ENCODE measurements at regions not wholly inside any gene's neighbourhood (a gene's known extent, or its start where the extent isn't known, plus 50 kb on each side); places are given as distances from the start of the nearest gene placed in this dataset.
"Not testable (repeated sequence)": the region's sequence is repeated elsewhere in the genome, so short reads cannot be mapped to it uniquely, and the experiment has no call there.

- no peaks in the 10 kb centered on the region for H3K27me3 ChIP-seq (ENCODE audit: low read depth)
- in situ Hi-C loops (cut with MboI; ENCODE audit: low sequenced_read_pairs): no loop called here
- no peak for DNase-seq (ENCODE audit: low spot score in 2 of 2)
- H3K9me3 ChIP-seq: no peaks in the 10 kb centered on the region
- no peaks in the 10 kb centered on the region for H3K4me1 ChIP-seq
- H3K4me3 ChIP-seq: no peak overlapping the region
- H3K36me3 ChIP-seq (replicated peaks): no peaks in the 10 kb centered on the region
Measured at GRCh38 chr2:236644067-236644466, 74.4 kb downstream of the ACKR3 start.

DNA sequence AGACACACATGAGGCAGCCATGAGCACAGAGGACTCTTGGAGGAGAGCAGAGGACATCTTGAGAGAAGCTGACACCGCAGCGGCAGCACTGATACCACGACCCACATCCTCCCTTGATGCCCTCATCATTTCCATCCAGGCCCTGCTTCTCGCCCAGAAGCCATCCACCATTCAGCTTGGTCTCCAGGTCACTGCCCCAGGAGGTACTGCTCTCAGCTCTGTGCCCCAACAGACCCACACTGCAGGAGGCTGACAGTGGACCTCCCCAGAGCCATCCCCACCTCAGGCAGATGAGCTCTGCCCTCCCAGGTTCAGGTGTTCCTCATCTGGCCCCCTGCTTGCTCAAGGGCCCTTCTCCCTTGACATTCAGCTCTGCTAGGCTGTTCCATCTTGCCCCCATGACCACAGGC is 74.9 kb downstream of the ACKR3 start:
- DNase-seq (ENCODE audit: low spot score in 2 of 2): no peak
- H3K4me3 ChIP-seq: no peak overlapping the region
- no peaks in the 10 kb centered on the region for H3K27me3 ChIP-seq (ENCODE audit: low read depth)
- H3K9me3 ChIP-seq: no peaks in the 10 kb centered on the region
- no peaks in the 10 kb centered on the region for H3K36me3 ChIP-seq (replicated peaks)
- in situ Hi-C loops (cut with MboI; ENCODE audit: low sequenced_read_pairs): no loop called here
- no peaks in the 10 kb centered on the region for H3K4me1 ChIP-seq

DNA sequence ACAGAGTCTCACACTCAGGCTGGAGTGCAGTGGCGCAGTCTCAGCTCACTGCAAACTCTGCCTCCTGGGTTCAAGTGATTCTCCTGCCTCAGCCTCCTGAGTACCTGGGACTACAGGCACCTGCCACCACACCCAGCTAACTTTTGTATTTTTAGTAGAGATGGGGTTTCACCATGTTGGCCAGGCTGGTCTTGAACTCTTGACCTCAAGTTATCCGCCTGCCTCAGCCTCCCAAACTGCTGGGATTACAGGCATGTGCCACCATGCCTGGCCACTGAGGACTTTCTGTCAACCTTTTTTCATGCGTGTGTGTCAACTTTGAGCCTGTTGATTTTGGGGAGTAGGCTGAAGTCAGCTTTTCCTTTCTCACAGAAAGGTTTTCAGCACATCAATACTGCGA is 75.5 kb downstream of the ACKR3 start:
- in situ Hi-C loops (cut with MboI; ENCODE audit: low sequenced_read_pairs); H3K36me3 ChIP-seq (replicated peaks); H3K9me3 ChIP-seq; H3K4me1 ChIP-seq; H3K27me3 ChIP-seq (ENCODE audit: low read depth); H3K4me3 ChIP-seq; DNase-seq (ENCODE audit: low spot score in 2 of 2): not testable (repeated sequence)

- H3K4me1 ChIP-seq: no peaks in the 10 kb centered on the region
- no peaks in the 10 kb centered on the region for H3K27me3 ChIP-seq (ENCODE audit: low read depth)
- in situ Hi-C loops (cut with MboI; ENCODE audit: low sequenced_read_pairs): no loop called here
- DNase-seq (ENCODE audit: low spot score in 2 of 2): no peak
- H3K36me3 ChIP-seq (replicated peaks): no peaks in the 10 kb centered on the region
- H3K9me3 ChIP-seq: no peaks in the 10 kb centered on the region
- no peak overlapping the region for H3K4me3 ChIP-seq
Measured at GRCh38 chr2:236646441-236646840, 76.8 kb downstream of the ACKR3 start.

GRCh38 chr2:236646871-236647270 is 77.2 kb downstream of the ACKR3 start:
- no peaks in the 10 kb centered on the region for H3K4me1 ChIP-seq
- no peak for DNase-seq (ENCODE audit: low spot score in 2 of 2)
- in situ Hi-C loops (cut with MboI; ENCODE audit: low sequenced_read_pairs): no loop called here
- no peaks in the 10 kb centered on the region for H3K9me3 ChIP-seq
- no peak overlapping the region for H3K4me3 ChIP-seq
- no peaks in the 10 kb centered on the region for H3K36me3 ChIP-seq (replicated peaks)
- H3K27me3 ChIP-seq (ENCODE audit: low read depth): no peaks in the 10 kb centered on the region

- in situ Hi-C loops (cut with MboI; ENCODE audit: low sequenced_read_pairs): no loop called here
- no peaks in the 10 kb centered on the region for H3K9me3 ChIP-seq
- H3K4me1 ChIP-seq: no peaks in the 10 kb centered on the region
- H3K36me3 ChIP-seq (replicated peaks): no peaks in the 10 kb centered on the region
- no peaks in the 10 kb centered on the region for H3K27me3 ChIP-seq (ENCODE audit: low read depth)
- no peak overlapping the region for H3K4me3 ChIP-seq
- no peak for DNase-seq (ENCODE audit: low spot score in 2 of 2)
Measured at GRCh38 chr2:236647621-236648020, 78.0 kb downstream of the ACKR3 start.

DNA sequence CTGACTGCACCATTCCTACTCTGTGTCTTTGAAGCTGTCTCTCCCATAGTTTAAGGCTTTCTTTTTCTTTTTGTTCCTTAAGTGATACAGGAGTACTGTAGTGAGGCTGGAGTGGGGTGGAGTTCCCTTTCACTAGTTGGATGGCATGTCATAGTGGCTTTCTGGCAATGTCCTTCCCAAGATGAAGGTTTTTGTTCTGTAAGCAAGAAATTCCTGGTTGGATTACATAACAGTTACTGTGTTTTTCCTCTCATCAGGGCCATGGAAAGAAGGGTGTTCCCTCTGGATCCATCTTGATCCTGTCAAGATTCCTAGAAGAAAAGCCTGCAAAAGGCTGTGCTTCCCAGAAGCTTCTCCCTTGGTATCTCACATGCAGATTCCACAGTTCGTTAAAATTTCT is 84.2 kb downstream of the ACKR3 start:
- DNase-seq (ENCODE audit: low spot score in 2 of 2): no peak
- in situ Hi-C loops (cut with MboI; ENCODE audit: low sequenced_read_pairs): no loop called here
- H3K4me1 ChIP-seq: no peaks in the 10 kb centered on the region
- H3K4me3 ChIP-seq: no peak overlapping the region
- H3K27me3 ChIP-seq (ENCODE audit: low read depth): no peaks in the 10 kb centered on the region
- H3K9me3 ChIP-seq: no peaks in the 10 kb centered on the region
- no peaks in the 10 kb centered on the region for H3K36me3 ChIP-seq (replicated peaks)

DNA sequence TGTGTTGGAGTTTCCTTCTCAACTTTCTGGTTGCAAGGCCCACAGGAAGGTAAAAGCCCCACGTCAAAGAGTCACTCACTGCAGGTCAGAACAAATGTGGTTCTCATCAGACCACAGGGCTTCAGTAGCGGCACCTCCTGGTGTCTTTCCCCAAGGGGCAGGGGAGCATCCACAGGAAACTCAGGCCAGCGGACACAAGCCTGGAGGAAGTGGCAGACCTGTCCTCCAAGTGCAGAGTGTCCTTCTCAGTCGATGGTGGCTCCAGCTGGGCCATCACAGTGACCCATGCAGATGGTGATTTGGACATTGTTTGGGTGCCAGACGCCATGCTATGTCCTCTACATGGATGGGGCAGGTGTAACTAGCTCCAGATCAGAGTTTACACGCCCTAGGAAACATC is 84.9 kb downstream of the ACKR3 start:
- Histone ChIP-seq H3K27me3 (ENCODE audit: low read depth) (no peaks in the 10 kb centered on the region), H3K4me3 (no peak overlapping the region), H3K4me1 (no peaks in the 10 kb centered on the region), H3K36me3 (replicated peaks) (no peaks in the 10 kb centered on the region), H3K9me3 (no peaks in the 10 kb centered on the region)
- DNase-seq (ENCODE audit: low spot score in 2 of 2): no peak
- in situ Hi-C loops (cut with MboI; ENCODE audit: low sequenced_read_pairs): no loop called here

- DNase-seq (ENCODE audit: low spot score in 2 of 2): no peak
- no peak overlapping the region for H3K4me3 ChIP-seq
- no peaks in the 10 kb centered on the region for H3K9me3 ChIP-seq
- in situ Hi-C loops (cut with MboI; ENCODE audit: low sequenced_read_pairs): no loop called here
- no peaks in the 10 kb centered on the region for H3K4me1 ChIP-seq
- H3K27me3 ChIP-seq (ENCODE audit: low read depth): no peaks in the 10 kb centered on the region
- H3K36me3 ChIP-seq (replicated peaks): no peaks in the 10 kb centered on the region
Measured at GRCh38 chr2:236656166-236656565, 86.5 kb downstream of the ACKR3 start.

GRCh38 chr2:236656721-236657120 is 87.1 kb downstream of the ACKR3 start:
- H3K9me3 ChIP-seq: no peaks in the 10 kb centered on the region
- no peak overlapping the region for H3K4me3 ChIP-seq
- in situ Hi-C loops (cut with MboI; ENCODE audit: low sequenced_read_pairs): no loop called here
- no peaks in the 10 kb centered on the region for H3K36me3 ChIP-seq (replicated peaks)
- H3K4me1 ChIP-seq: no peaks in the 10 kb centered on the region
- no peaks in the 10 kb centered on the region for H3K27me3 ChIP-seq (ENCODE audit: low read depth)
- DNase-seq (ENCODE audit: low spot score in 2 of 2): no peak

DNA sequence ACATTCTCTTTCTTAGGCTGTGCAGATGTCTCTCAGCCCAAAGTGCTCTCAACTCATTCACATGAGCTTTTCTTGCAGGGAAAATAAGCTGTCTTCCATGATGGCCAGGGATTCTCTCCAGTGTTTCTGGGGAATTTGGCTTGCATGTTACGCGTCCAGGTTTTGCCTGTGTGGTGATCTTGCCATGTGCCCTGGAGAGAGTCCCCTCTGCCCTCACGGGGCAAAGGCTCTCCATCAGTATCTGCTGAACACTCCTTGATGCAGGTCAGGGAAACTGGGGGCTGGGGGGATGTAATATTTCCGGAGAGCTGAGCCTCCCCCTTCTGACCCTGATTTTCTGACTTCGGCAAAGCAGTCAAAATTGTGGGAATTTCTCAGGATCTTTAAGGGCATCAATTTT is 87.6 kb downstream of the ACKR3 start:
- DNase-seq (ENCODE audit: low spot score in 2 of 2): no peak
- no peaks in the 10 kb centered on the region for H3K9me3 ChIP-seq
- no peak overlapping the region for H3K4me3 ChIP-seq
- no peaks in the 10 kb centered on the region for H3K27me3 ChIP-seq (ENCODE audit: low read depth)
- H3K4me1 ChIP-seq: no peaks in the 10 kb centered on the region
- H3K36me3 ChIP-seq (replicated peaks): no peaks in the 10 kb centered on the region
- in situ Hi-C loops (cut with MboI; ENCODE audit: low sequenced_read_pairs): no loop called here

DNA sequence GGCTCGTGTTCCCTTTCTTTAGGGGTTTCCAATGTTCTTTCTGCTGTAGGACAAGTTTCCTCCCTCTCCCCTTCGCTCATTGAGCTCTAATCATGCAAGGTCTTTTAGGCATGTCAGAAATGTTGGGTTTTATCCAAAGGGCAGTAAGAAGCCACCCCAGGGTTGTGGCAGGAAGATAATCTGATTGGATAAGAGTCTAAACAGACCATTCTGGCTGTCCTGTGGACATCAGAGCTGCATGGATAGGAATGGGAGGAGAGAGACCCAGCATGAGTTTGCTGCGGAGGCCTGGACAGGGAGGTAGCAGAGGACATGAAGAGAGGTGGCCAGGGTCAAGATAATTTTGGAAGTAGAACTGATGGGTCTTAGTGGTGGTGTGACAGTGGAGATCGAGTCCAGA is 88.2 kb downstream of the ACKR3 start:
- H3K36me3 ChIP-seq (replicated peaks): no peaks in the 10 kb centered on the region
- no peaks in the 10 kb centered on the region for H3K27me3 ChIP-seq (ENCODE audit: low read depth)
- no peak for DNase-seq (ENCODE audit: low spot score in 2 of 2)
- H3K9me3 ChIP-seq: no peaks in the 10 kb centered on the region
- in situ Hi-C loops (cut with MboI; ENCODE audit: low sequenced_read_pairs): no loop called here
- no peak overlapping the region for H3K4me3 ChIP-seq
- H3K4me1 ChIP-seq: no peaks in the 10 kb centered on the region

GRCh38 chr2:236658974-236659757 is 89.5 kb downstream of the ACKR3 start:
- Histone ChIP-seq H3K9me3 (no peaks in the 10 kb centered on the region), H3K4me1 (no peaks in the 10 kb centered on the region), H3K27me3 (ENCODE audit: low read depth) (no peaks in the 10 kb centered on the region), H3K4me3 (no peak overlapping the region), H3K36me3 (replicated peaks) (no peaks in the 10 kb centered on the region)
- in situ Hi-C loops (cut with MboI; ENCODE audit: low sequenced_read_pairs): no loop called here
- no peak for DNase-seq (ENCODE audit: low spot score in 2 of 2)

- Histone ChIP-seq H3K36me3 (replicated peaks) (no peaks in the 10 kb centered on the region), H3K4me1 (no peaks in the 10 kb centered on the region), H3K27me3 (ENCODE audit: low read depth) (no peaks in the 10 kb centered on the region), H3K9me3 (no peaks in the 10 kb centered on the region), H3K4me3 (no peak overlapping the region)
- no peak for DNase-seq (ENCODE audit: low spot score in 2 of 2)
- in situ Hi-C loops (cut with MboI; ENCODE audit: low sequenced_read_pairs): no loop called here
Measured at GRCh38 chr2:236659758-236660150, 90.1 kb downstream of the ACKR3 start.

Data from HAP-1 (cell line).